CD4-positive, alpha-beta T cell treated with Interferon gamma for 1 hour (primary cell): ENCODE measurements at regions not wholly inside any gene's neighbourhood (a gene's known extent, or its start where the extent isn't known, plus 50 kb on each side); places are given as distances from the start of the nearest gene placed in this dataset.

Source experiments
- DNase-seq: peaks from one replicate; pipeline ENCODE4 v3.0.0-alpha.2; 2020

- DNase-seq, result no peak
Observed at GRCh38 chr6:106035655-106036054, 50.5 kb upstream of the PRDM1 start.

- DNase-seq, result no peak
Observed at GRCh38 chr6:106033806-106034205, 52.3 kb upstream of the PRDM1 start.

DNA sequence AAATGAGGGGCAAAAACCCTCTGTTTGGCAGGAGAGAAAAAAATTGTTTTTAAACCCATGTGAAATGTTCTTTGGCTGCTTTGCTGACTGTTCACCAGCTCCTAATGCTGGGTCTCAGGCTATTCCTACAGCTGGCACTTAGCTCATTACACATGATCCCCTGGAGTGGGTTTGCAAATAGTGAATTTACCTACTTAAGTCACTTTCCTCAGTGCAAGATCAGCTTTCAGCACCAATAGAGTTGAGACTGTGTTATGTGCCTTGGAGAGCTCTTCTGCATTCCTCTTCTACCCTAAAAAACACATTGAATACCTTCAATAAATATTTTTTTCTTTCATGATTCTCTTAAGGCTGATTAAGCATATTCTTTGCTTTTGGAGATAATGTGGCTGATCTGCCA lies 58.4 kb upstream of the PRDM1 start:
- no peak for DNase-seq

DNA sequence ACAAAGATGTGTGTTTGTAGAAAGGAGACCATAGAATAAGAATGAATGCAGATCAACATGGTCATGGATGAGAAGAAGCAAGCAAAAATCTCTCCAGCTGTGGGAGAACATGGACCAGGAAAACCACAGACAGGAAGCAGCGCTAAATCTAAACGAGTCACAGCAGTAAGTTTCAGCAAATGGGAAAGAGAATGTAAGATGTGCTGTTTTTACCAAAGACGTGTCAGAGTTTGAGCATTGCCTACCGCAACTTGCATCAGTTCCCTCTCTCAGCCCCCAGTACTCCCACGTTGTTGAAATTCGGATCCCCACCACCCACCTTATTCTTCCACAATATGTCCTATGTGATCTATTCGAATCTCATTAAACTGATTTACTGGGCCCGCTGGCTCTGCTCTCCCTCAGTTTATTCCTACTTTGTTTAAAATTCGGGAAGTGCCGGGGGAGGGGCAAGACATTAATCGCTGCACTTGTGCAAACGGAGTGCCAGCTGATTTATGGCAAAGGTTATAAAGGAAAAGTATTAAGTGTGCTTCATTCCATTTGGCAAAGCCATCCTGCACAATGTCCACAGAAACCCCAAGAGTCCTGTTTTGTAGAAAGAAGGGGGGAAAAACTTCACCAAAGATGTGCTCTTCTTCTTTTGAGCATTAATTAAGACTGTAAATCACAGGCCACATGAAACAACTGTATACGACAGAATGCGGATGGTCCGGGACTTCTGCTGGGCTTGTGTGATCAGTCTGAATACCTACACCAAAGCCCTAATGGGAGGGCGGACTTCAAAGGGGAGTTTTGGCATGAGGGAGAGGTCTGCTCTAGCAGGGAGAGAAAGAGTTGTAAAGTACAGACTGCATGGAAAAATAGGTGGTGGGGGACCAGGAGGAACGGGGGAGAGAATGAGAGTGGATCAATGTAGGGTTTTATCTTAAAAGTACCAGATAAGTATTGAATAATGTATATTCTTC lies 59.1 kb upstream of the PRDM1 start:
- DNase-seq, result no peak

- DNase-seq, result no peak
Observed at GRCh38 chr6:106025655-106026054, 60.5 kb upstream of the PRDM1 start.

DNA sequence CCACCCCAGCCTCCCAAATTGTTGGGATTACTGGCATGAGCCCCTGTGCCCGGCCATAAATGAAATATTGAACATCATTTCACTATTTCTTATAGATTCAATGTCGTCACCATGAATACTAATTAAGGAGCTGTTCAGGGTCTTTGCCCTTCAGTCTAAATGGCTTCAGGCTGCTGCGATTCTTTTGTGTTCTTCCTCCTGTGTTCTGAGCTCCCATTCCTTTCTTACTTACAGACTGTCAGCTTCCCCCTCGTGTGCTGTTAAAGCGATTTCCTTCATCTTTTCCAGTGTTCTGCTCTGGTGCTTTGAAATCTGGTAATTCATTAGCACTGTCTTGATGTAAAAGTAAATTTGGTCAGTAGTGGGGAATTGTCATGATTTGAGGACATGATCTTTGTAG lies 63.3 kb upstream of the PRDM1 start:
- no peak for DNase-seq

- DNase-seq, result no peak
Observed at GRCh38 chr6:106017454-106017853, 68.7 kb upstream of the PRDM1 start.

DNA sequence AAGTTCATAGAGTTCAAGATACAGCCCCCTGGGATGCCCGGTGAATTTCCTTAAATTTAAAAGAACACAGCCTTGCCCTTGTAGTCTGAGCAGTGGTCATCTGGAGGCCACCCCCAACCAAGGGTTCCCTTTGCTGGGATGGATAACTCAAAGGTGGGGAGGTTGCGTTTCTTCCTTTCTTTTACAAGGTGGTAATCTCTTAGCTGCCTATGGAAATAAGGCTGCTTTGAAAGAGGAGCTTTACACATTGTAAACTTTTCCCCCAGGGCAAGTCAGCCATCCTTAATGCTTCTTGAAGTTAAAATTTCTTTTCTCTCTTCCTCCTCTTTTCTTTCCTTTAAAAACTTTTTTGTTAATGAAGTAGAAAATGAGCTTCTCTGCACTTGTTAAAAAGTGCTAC lies 71.2 kb upstream of the PRDM1 start:
- no peak for DNase-seq

DNA sequence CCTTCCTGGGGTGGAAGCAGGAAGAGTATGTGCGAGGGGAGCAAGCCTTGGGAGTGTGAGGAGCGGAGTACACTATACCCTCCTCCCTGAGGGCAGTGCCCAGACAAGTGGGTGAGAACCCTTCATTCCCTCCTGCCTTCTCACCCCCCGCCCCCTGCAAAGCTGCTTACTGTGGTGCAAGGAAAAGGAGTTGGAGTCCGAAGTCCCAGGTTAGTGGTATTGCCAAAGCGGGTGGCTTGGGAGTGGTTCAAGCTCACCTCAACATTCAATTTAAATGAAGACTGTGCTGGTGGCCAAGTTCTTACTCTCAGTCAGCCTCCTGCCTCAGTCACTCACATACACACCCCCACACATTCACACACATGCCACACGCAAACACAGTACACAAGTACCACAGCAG lies 74.7 kb upstream of the PRDM1 start:
- DNase-seq, result no peak

GRCh38 chr6:106005954-106006353 lies 80.2 kb upstream of the PRDM1 start:
- no peak for DNase-seq

GRCh38 chr6:106005013-106005412 lies 81.1 kb upstream of the PRDM1 start:
- DNase-seq, result no peak

DNA sequence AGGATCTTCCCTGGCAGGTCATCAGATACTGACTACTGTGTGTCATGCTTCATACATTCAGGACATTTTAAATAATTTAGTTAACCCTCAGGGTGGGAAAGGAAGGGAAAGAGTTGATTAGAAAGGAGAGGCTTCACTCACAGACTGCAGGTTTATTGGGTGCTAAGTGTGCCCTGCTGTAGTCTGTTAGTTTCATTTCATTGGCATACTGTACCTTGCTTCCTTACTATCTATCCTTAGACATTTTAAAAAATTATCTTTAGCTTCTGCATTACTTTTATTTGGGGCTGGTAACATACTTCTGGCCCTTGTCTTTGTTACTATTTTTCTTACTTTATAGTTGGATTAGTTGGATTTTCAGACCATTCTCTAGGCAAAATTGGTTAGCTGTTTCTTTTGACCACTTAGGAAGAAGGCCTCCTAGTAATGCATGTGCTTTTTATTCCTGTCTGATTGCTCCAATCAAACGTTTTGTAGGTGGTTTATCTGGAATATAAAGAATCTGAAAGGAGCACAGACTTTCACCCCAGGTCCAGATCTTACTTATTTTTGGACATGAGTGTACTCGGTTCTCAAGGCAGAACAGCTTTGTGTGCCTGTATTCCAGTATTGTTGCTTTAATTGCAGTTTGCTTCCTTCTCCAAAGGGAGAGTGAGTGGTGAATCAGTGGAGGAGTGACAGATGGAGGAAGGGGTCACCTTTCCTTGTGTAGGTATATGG lies 82.7 kb upstream of the PRDM1 start:
- no peak for DNase-seq

GRCh38 chr6:106002005-106002404 lies 84.1 kb upstream of the PRDM1 start:
- no peak for DNase-seq

- DNase-seq, result no peak
Observed at GRCh38 chr6:106000935-106001334, 85.2 kb upstream of the PRDM1 start.

GRCh38 chr6:105997482-105997881 lies 88.7 kb upstream of the PRDM1 start:
- no peak for DNase-seq

DNA sequence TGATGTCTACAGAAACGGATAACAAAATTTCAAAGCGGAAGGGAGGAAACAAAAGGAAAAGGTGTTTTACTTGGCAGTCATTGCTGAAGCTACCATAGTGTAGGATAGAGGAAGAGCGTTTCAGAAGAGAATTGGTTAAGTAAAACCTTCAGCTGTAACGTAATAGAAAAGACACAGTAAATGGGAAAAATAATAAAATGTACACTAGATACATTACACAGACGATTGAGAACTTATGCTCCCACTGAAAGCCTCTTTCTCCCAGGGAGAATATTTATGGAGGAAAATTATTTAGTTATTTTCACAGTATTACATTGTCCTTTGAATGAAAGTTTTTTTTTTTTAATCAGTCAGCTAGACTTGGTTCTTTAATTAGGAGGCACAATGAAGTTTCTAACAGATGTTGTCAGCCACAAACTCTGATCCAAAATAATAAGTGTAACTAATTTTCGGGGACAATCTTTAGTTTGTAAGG lies 90.7 kb upstream of the PRDM1 start:
- no peak for DNase-seq

GRCh38 chr6:105994591-105995390 lies 91.3 kb upstream of the PRDM1 start:
- DNase-seq, result peak; percentile 42

- DNase-seq, result peak; percentile 52
Observed at GRCh38 chr6:105994118-105994590, 92.0 kb upstream of the PRDM1 start.

- no peak for DNase-seq
Observed at GRCh38 chr6:105993341-105994117, 92.6 kb upstream of the PRDM1 start.

DNA sequence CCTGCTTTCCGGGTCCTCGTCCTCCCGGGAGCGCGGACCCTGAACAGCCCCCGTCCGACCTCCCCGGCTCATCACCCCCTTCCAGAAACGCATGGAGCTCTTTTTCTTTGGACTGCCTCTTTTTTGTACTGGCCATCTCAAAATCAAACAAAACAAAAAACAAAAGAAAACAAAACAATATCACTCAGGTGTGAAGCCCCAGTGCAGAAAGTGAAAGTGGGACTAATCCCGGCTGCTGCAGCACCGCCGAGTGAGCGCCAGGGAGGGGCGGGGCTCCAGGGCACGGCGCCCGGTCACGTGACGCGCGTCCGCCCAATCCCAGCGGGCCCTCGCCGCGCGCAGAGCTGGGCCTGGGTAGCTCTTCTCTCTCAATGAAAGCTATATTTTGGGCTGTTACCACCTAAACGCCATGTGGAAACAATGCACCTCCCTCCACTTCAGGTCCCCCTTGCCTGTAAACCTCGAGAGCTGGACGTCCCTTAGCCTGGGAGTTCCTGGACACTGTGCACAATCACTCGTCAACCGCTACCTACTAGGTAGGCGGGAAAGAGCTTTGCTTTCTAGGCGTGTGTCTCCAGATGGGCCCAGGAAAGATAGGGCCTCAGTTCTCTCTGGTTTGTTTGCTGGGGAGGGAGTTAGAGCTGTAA lies 93.7 kb upstream of the PRDM1 start:
- DNase-seq, result peak; percentile 88

- peak; percentile 29 for DNase-seq
Observed at GRCh38 chr6:105991561-105992314, 94.4 kb upstream of the PRDM1 start.
